ENCODE measurements at regions not wholly inside any gene's neighbourhood (a gene's known extent, or its start where the extent isn't known, plus 50 kb on each side); places are given as distances from the start of the nearest gene placed in this dataset.

DNA sequence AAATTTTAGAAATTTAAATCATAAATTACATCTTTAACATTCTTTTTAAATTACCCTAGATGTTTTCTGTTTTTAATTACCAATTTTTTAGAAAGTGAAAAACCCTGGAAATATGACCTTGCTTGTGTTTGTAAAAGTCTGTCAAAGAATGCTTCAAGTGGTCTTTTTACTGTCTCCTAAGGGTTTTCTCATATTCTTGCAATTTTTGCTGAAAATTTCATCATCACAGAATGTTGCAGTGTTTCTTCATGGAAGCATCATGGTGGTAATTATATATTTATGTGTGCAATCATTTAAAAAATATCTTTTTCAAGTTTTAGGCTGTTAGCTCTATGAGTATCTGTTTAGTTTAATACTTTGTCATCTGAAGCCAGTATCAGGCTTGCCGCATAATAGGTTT is 178.2 kb downstream of the HDGFL1 start:
- TF ChIP-seq, protein P1, sequence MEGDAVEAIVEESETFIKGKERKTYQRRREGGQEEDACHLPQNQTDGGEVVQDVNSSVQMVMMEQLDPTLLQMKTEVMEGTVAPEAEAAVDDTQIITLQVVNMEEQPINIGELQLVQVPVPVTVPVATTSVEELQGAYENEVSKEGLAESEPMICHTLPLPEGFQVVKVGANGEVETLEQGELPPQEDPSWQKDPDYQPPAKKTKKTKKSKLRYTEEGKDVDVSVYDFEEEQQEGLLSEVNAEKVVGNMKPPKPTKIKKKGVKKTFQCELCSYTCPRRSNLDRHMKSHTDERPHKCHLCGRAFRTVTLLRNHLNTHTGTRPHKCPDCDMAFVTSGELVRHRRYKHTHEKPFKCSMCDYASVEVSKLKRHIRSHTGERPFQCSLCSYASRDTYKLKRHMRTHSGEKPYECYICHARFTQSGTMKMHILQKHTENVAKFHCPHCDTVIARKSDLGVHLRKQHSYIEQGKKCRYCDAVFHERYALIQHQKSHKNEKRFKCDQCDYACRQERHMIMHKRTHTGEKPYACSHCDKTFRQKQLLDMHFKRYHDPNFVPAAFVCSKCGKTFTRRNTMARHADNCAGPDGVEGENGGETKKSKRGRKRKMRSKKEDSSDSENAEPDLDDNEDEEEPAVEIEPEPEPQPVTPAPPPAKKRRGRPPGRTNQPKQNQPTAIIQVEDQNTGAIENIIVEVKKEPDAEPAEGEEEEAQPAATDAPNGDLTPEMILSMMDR (IDR thresholded peaks at IDR 0.05) = no peak
- no peak for TF ChIP-seq POLR2A (IDR thresholded peaks at IDR 0.05)
